DMS153 treated with DMSO at 0.1 percent for 48 hours (cell line): ENCODE measurements at regions not wholly inside any gene's neighbourhood (a gene's known extent, or its start where the extent isn't known, plus 50 kb on each side); places are given as distances from the start of the nearest gene placed in this dataset.

Source experiments
- DNase-seq: peaks from one replicate; lab custom pipeline; 2025; ENCODE audit not compliant: unreplicated experiment; lab: John Stamatoyannopoulos, UW

DNA sequence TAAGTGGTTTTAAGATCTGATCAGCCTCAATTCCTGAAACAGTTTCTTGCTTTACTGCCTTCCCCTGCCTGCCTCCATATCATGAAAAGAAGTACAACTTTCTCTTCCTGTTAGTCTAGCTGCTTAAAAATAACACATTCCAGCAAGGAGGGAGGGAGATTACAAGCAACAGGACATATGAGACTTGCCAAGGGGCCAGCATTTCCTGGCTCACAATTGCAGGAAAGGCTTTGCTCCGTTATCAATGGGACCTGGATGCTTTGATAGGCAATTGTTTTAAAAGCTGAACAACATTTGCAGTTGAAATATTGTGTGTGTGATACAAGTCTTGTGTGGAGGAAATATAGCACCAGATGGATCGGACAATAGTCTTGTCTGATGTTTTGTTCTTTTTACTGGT lies 425.0 kb downstream of the FAT4 start:
- no peak for DNase-seq

DNA sequence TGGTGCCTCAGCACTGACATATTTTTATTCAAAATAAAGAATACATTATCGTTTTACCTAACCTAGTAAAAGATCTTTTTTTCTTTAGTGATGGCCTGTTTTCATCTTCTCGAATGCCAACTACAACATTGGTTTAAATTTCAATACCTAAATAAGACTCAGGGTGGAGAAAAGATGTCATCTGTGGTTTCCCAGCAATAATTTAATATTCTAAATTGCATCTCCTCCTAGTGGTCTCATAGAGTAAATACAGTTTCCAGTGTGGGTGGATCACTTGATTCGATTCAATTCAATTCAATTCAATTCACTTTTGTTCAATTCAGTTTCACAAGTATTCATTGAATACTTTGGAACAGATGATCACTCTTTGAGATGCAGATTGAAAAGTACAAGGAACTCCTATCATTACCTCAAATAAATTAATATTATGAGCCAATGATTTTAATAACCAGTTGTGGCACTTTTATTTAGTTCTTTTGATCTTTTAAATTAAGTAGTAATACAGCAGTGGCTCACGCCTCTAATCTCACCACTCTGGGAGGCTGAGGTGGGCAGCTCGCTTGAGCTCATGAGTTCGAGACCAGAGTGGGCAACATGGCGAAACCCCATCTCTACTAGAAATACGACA lies 427.2 kb downstream of the FAT4 start:
- DNase-seq = no peak

DNA sequence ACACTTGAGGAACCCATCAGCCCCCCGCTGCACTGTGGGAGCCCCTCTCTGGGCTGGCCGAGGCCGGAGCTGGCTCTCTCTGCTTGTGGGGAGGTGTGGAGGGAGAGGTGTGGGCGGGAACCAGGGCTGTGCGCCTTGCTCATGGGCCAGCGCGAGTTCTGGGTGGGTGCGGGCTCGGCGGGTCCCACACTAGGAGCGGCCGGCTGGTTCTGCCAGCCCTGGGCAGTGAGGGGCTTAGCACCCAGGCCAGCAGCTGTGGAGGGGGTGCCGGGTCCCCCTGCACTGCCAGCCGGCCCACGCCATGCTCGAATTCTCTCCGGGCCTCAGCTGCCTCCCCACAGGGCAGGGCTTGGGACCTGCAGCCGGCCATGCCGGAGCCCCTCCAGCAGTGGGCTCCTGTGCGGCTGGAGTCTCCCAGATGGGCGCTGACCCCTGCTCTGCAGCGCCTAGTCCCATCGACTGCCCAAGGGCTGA lies 430.2 kb downstream of the FAT4 start:
- DNase-seq = no peak

DNA sequence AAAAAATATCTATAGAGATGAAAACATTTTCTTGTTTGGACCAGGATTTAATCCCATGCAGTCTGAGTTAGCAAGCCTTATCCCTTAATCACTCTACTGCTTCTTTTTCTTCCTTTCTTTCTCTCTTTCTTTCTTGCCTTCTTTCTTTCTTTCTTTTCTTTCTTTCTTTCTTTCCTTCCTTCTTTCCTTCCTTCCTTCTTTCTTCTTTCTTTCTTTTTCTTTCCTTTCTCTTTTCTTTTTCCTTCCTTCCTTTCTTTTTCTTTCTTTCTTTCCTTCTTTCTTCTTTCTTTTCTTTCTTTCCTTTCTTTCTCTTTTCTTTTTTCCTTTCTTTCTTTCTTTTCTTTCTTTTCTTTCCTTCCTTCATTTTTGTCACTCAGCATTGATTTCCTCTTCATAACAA lies 434.6 kb downstream of the FAT4 start:
- no peak for DNase-seq

DNA sequence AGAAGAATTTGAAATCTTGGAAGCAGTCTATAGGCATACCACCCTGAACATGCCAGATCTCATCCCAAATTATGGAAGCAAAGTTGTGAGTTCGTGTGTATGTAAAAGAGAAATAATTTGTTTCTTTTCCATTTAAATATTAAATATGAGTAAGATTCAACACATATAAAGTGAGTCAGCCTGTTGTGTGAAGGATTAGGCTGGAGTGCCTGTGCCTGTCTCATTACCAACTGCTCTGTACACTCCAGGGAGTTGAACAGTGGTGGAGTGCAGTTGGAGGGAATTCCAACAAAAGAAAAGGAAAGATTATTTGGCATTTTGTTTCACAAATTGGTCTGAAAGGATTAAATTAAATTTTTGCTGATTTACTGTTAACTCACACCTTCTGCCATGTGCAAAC lies 435.6 kb downstream of the FAT4 start:
- no peak for DNase-seq

DNA sequence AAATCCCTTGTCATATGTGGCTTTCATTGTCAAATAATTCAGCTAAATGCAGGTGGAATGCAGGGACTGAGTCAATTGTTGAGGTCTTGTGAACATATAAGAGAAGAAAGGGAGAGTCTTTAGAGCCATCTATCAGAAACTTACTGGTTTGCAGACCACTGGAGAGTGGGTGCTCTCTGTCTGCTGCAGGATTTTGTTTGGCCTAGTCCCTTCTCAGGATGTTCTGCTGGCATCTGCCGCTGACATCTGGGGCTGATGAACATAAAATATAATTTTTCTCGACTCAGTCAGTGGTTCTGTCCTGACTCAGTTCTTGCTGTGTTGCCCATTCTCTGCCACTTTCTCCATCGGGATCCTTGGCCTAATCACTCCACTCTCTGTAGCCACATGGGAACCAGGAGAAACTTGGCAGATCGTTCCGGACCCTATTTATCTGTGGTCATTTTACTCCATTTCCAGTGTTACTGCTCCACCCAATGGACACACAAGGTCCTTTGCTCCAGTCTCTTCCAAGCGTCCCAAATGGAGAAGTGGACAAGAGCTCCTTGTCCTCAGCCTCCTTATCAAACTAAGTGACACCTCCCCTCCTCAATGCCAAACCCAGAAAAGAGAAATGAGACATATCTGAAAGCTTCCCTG lies 436.2 kb downstream of the FAT4 start:
- no peak for DNase-seq

DNA sequence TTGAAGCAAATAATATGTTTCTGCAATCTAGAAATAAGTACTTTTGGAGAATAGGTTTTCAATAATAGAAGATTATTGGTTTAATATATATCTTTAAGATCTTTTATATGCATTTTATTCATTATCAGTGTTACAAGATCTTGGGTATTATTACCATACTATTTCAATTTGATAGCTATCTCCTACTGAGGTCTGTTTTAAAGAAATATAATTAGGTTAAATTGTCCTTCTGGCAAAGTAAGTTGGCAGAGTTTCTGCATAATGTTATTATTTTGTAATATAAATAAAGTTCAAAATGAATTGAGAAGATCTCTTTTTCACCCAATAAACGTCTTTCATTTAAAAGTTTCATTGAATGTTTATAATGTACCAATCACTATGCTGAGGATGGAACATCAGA lies 443.7 kb downstream of the FAT4 start:
- no peak for DNase-seq

DNA sequence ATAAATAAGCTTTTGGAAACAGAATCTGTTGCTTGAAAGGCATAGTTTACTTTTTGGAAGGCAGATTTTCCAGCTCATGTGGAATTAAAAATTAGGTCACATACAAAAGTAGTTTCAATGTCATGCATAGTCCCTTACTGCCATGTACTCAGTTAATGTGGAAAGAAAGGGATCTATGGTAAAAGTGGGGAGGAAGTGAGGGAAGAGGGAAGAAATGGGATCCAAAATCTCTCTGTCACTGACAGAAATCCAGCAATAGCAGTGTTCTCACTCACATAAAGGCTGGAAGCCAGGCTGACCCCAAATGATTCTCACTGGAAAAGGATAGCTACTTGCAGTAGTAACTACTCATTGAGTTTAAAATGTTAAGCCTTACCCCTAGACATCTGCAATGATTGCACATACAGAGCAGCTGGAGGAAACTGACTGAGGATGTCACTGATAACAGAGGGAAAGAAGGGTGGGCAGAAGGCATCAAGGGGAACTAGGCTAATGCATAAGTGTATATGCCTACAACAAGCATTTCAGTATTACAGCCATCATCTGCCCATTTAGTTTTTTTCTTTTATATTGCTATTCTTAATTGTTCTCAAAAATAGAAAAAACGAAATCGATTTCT lies 445.6 kb downstream of the FAT4 start:
- no peak for DNase-seq

DNA sequence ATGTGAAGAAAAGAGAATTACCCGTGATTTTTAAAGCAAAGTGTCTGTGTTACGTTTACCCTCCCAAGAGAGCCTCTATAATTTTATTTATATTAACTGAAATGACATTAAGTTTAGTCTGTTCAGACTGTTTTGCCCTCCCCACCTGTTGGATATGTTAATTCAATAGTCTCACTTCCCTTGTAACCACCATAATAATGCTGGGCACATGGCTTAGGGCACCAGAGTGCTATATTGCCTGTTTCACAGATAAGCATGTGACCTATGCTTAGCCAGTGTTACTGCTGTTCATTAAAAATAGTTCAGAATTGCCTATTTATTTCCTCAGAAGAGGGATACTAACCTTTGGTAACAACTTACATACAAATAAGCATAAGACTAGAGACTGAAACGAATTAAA lies 446.2 kb downstream of the FAT4 start:
- no peak for DNase-seq

DNA sequence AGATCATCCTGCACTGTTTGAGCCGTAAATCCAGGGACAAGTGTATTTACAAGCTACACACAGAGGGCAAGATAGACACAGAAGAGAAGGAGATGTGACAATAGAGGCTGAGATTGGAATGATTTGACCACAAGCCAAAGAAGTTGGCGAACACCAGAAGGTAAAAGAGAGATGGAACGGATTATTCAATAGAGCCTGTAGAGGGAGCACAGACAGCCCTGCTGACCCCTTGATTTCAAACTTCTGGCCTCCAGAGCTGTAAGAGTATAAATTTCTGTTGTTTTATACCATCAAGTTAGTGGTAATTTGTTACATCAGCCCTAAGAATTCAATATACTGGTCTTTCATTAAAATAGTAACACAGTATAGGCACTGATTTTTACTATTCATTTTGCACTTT lies 447.8 kb downstream of the FAT4 start:
- no peak for DNase-seq

DNA sequence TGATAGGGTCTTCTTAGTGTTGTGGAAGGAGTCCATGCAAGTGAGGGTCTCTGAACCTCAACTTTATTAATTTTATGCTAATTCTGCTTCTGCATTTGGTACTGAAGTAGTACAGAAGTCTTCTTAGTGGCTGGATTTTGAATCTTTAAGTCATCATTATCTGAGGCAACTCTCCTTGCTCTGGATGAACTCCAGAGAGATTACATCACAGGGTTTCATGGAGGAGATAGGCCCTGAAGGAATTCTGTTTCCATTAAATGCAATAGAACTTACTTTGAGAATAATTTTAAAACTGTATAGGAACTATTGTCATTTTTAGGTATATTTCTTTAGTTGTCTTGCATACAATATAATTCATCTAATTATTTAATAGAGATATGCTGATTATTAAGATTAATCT lies 451.2 kb downstream of the FAT4 start:
- DNase-seq = no peak

DNA sequence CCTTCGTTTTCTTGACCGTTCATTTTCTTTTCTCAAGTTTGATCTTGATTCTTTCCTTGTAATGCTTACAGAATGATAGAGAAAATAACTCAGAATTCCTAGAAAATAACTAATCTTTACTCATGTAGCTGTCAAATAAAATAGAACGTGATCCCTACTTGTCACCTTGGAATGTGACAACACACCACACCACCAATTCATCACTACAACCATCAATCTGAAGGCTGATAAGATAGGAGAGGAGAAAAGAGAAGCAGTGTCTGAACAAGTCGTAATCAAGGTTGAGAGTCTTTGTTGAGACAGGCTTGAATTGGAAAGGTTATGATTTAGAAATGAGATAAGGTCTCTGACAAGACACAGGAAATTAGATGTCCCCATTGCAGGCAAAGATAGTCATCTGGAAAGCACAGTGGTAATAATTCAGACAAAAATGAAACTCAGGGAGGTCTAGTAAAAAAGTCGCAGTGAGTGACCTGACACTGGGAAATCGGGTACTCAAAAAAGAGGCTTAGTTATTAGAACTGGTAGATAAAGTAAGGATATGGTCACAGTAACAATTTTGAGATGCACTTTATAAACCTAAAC lies 456.2 kb downstream of the FAT4 start:
- no peak for DNase-seq

DNA sequence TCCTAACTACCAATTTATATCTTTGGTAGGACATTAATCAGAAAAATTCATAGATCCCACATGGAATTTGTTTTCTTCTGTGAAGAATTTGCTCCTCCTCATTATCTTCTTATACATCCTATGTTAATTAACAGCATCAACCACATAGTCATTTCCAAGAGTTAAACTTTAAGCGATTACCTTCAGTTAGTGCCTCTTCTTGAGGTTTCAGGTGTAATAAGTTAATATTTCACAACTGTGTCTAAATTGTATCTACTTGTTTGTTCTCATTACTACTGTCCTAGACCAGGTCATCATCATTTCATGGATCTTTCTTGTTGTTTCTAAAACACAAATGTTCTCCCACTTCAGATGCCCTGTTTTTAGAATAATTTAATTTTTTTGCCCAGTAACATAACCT lies 457.9 kb downstream of the FAT4 start:
- DNase-seq = no peak

DNA sequence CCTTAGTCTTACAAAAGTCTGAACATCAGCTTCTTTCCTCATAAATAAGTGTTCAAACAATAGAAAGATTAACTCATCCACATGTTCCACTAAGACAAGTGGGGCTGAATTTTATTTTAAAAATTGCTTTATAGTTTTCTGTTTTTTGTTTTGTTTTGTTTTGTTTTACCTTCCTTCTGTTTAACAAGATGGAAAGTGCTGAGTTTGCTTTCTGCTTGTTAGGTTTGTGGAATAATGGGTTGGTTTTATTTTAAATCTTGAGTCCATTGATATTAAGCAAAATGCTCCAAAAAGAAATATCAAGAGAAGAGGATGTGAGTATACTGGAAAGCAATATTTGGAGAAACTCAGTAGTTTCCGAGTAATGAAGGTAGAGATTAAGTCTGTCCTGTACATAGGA lies 458.7 kb downstream of the FAT4 start:
- DNase-seq = no peak

DNA sequence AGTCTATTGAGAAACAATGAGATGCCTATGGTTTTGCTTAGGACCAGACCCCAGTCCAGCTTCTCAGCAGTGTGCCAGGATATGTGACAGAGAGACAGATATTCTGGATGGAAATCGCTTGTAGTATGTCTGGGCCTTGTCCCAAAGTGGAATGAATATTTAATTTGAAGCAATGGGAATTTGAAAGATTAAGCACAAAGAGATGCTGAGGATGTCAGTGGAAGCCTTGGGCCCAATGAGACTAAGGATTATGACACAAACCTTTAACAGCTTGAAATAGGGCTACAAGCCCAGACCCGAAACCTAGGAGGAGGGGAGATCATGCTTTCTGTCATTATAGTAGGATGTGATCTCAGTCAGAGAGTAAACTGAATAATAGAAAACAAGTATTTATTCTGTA lies 459.2 kb downstream of the FAT4 start:
- no peak for DNase-seq

DNA sequence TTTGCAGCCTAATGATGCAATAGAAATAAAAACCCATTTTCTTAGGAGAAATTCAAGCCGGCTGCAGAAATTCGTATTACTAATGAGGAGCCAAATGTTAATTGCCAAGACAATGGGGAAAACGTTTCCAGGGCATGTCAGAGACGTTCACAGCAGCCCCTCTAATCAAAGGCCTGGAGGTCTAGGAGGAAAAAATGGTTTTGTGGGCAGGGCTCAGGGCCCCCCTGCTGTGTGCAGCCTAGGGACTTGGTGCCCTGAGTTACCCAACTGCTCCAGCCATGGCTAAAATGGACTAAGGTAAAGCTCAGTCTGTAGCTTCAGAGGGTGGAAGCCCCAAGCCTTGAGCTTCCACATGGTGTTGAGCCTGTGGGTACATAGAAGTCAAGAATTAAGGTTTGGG lies 461.4 kb downstream of the FAT4 start:
- DNase-seq = no peak

DNA sequence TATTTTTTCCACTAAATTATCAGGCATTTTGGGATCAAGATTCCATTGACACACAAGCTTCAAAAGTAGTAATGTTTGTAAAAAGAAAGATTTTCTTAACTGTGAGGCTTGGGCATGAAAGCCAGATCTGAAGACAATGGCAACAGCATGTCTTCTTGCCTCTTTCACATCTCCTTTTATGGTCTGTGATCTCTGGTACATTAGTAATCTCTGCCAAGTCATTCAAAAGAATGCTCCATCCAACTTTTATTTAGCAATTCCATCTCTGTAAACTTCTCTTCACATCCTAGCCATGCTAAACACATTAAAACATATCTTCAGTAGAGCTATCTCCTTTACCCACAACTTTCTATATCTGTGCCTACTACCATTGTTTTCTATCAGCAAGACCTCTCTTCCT lies 465.4 kb downstream of the FAT4 start:
- no peak for DNase-seq

DNA sequence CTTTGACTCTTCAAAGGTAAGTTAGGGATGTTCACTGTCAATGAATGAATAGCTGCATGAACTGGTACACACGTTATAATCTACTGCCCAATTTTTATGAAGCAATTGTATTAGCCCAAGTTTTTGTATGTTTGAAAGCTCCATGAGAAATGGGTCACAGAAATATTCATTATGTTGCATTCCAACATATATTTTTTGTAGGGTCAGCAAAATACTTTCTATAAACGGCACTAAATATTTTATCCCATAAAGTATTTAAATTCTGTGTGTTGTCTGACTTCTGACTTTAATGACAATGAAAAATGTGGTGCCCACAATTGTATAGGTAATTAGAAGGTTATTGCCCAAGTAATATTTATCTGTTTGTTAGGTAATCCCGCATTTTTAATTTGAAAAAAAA lies 466.0 kb downstream of the FAT4 start:
- no peak for DNase-seq

DNA sequence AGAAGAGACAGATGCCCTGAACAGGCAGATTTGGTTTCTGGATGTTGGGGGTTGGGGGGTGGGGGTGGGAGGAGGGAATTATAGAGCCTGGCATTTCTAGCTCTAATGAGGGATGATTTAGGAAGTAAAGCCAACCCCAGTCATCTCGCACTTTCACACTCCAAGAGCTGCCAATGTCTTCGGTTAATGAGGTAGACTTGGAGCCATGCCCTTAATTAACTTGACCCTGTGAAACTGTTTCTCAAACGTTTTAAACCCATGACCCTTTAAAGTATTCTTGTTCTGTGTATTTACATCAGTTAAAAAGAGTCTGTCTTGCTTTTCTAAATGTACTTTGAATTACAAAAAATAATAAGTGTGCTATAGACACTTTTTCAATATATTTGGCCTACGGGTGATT lies 466.9 kb downstream of the FAT4 start:
- DNase-seq = no peak

DNA sequence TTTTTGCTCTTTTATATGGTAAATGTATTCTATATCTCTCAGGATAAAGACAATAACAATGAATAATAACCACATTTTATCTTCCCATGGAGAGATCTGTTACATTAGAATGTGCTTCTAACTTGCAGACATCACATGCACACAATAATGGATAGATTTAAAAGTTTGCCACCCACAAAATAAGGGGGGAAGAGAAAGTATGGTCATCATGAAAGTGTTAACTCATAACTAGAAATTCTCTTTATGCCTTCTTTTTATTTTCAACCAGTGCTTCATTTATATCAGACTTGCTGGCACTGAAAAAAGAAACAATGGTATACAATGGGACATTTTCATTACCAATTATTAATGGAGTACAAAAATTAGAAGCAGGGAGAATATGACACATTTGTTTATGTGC lies 470.0 kb downstream of the FAT4 start:
- DNase-seq = no peak

DNA sequence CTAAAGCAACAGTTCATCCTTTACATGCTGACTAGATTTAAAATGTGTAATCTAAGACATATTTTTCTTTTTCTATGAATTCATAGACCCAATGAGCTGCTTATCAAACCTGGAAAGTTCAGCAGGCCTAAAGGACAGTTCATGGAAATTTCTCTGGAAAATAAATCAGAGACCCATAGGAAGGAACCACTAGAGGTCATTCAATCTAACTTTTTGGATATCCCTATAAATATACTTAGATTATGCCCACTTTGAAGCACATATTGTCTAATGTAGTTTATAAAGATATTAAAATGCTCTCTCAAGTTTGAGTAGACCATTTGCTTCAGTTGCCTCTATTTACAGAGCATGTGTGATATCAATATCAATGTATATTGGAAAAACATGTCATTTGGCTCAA lies 473.0 kb downstream of the FAT4 start:
- DNase-seq = no peak

DNA sequence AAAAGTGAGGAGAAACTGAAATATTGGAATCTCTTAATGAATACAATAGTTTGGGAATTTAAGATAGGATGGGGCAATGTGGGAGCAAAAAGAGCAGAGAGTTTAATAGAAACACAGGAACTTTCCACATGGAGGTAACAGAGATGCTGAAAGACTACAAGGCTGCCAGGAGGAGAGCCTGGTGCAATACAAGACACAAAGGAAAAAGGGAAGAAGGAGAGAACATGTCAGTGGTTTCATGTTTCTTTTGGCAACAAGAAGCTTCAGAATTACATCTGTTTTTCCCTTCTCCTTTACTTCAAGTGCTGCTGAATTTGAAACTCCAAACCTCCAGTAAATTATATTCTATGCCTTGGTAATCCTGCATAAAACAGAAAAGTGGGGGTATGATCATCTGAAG lies 474.3 kb downstream of the FAT4 start:
- DNase-seq = no peak
